Retina (tissue), 1 donor: ENCODE measurements at regions not wholly inside any gene's neighbourhood (a gene's known extent, or its start where the extent isn't known, plus 50 kb on each side); places are given as distances from the start of the nearest gene placed in this dataset.

Source experiments
- DNase-seq: peaks from one replicate; pipeline ENCODE4 v3.0.0-alpha.2; 2016

DNA sequence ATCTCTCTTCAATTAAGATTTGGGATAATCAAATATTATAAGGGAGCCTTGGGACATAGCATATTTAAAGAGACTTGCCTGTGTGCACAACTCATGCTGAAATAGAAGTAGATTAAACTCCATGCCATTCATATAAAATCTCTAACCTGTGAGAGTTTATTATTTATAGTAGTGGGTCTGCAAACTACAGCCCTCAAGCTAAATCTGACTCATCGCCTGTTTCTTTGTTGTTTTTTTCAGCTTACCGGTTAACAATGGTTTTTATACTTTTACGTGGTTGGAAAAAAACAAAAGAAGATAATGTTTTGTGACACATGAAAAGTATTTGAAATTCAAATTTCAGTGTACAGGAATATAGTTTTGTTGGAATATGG is 61.9 kb upstream of the GHR start:
- DNase-seq, result no peak

DNA sequence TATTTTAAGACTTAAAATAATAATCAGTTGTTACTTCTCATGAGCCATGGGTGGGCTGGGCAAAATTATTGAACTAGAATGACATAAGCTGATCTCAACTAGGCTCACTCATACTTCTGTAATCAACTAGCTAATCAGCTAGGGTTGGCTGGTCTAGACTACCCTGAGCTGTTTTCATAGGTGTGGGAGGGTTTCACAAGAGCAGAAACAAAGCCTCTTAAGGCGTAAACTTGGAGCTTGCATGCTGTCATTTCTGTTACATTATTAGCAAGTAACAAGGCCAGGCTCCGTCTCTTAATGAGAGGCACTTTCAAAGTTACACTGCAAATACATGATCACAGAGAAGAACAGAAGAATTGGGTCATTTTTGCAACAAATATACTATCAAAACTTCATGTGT is 57.2 kb upstream of the GHR start:
- DNase-seq, result no peak
